BJ (cell line): ENCODE measurements at regions not wholly inside any gene's neighbourhood (a gene's known extent, or its start where the extent isn't known, plus 50 kb on each side); places are given as distances from the start of the nearest gene placed in this dataset.

Source experiments
- CTCF ChIA-PET: fragments of 350-600 bp; formaldehyde crosslinking; extraction: SDS; loops from one replicate; lab custom pipeline; 2021; ENCODE audit warnings: antibody characterized with exemption, inconsistent platforms; lab: Yijun Ruan, JAX
- POLR2A ChIA-PET: fragments of 300-600 bp; sonication (Branson Sonifier 250); formaldehyde crosslinking; extraction: SDS; loops from one replicate; lab custom pipeline; 2021; ENCODE audit warnings: antibody characterized with exemption; lab: Charles Lee
- DNase-seq: peaks from one replicate; pipeline ENCODE4 v3.0.0-alpha.2; 2011; ENCODE audit warnings: low read depth
- H3K27me3 ChIP-seq: 2 replicates; pipeline ENCODE4 v1.6.0; 2011; ENCODE audit warnings: low read length; ENCODE audit not compliant: control insufficient read depth, insufficient read depth
- H3K36me3 ChIP-seq: 2 replicates; pipeline ENCODE4 v1.5.1; 2011; ENCODE audit warnings: low read length; ENCODE audit not compliant: control insufficient read depth, insufficient read depth
- H3K4me3 ChIP-seq: 2 replicates; pipeline ENCODE4 v1.5.1; 2011; ENCODE audit warnings: low read depth, mild to moderate bottlenecking, control low read depth, low read length
- TF ChIP-seq, protein P1 (sequence below): IDR thresholded peaks from 2 replicates; pipeline ENCODE4 v1.5.1; 2011; ENCODE audit warnings: low read depth, mild to moderate bottlenecking, control low read depth, inconsistent platforms, low read length, moderate library complexity; ENCODE audit not compliant: insufficient read depth

- POLR2A ChIA-PET, result no interaction called here
- Histone ChIP-seq H3K36me3 (no peaks in the 10 kb centered on the region), H3K4me3 (no peak overlapping the region), H3K27me3 (no peaks in the 10 kb centered on the region)
- CTCF ChIA-PET, result no interaction called here
- TF ChIP-seq, protein P1, sequence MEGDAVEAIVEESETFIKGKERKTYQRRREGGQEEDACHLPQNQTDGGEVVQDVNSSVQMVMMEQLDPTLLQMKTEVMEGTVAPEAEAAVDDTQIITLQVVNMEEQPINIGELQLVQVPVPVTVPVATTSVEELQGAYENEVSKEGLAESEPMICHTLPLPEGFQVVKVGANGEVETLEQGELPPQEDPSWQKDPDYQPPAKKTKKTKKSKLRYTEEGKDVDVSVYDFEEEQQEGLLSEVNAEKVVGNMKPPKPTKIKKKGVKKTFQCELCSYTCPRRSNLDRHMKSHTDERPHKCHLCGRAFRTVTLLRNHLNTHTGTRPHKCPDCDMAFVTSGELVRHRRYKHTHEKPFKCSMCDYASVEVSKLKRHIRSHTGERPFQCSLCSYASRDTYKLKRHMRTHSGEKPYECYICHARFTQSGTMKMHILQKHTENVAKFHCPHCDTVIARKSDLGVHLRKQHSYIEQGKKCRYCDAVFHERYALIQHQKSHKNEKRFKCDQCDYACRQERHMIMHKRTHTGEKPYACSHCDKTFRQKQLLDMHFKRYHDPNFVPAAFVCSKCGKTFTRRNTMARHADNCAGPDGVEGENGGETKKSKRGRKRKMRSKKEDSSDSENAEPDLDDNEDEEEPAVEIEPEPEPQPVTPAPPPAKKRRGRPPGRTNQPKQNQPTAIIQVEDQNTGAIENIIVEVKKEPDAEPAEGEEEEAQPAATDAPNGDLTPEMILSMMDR, result no peak
- no peak for DNase-seq
Observed at GRCh38 chr4:97150966-97151365, 992.3 kb downstream of the STPG2 start.

GRCh38 chr4:97152149-97152548 is 991.1 kb downstream of the STPG2 start:
- TF ChIP-seq, protein P1, result no peak
- POLR2A ChIA-PET, result no interaction called here

GRCh38 chr4:97153042-97153441 is 990.2 kb downstream of the STPG2 start:
- TF ChIP-seq, protein P1, result no peak
- no peak for DNase-seq
- H3K36me3 ChIP-seq, result no peaks in the 10 kb centered on the region
- POLR2A ChIA-PET, result no interaction called here
- no peak overlapping the region for H3K4me3 ChIP-seq
- no peaks in the 10 kb centered on the region for H3K27me3 ChIP-seq
- CTCF ChIA-PET, result no interaction called here

More at GRCh38 chr4:97152149-97152548, 991.1 kb downstream of the STPG2 start:
- DNase-seq, result no peak
- Histone ChIP-seq H3K36me3 (no peaks in the 10 kb centered on the region), H3K4me3 (no peak overlapping the region), H3K27me3 (no peaks in the 10 kb centered on the region)
- CTCF ChIA-PET, result no interaction called here

DNA sequence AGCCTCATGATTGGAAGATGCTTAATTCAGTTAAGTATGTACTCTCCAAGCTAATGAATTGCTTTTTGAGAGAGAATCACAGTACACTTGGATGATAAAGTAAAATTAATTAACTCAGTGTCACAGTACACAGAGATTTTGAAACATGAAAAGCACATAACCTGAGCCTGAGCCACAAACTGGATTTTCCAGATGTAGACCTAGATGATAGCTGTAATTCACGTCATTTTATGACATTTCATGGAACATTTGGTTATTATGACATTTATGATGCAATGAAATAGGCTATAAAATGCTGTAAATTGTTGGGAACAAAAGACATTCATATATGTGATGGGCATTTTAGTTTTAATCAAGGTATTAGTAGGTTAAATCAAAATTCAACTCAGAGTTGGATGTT is 983.7 kb downstream of the STPG2 start:
- no peak for DNase-seq
- TF ChIP-seq, protein P1, result no peak
- Histone ChIP-seq H3K27me3 (no peaks in the 10 kb centered on the region), H3K4me3 (no peak overlapping the region), H3K36me3 (no peaks in the 10 kb centered on the region)
- ChIA-PET POLR2A (no interaction called here), CTCF (no interaction called here)

GRCh38 chr4:97185233-97185632 is 958.0 kb downstream of the STPG2 start:
- TF ChIP-seq, protein P1, result no peak
- no peak for DNase-seq
- Histone ChIP-seq H3K4me3 (no peak overlapping the region), H3K36me3 (no peaks in the 10 kb centered on the region), H3K27me3 (no peaks in the 10 kb centered on the region)
- ChIA-PET CTCF (no interaction called here), POLR2A (no interaction called here)
